ENCODE measurements at regions not wholly inside any gene's neighbourhood (a gene's known extent, or its start where the extent isn't known, plus 50 kb on each side); places are given as distances from the start of the nearest gene placed in this dataset.

DNA sequence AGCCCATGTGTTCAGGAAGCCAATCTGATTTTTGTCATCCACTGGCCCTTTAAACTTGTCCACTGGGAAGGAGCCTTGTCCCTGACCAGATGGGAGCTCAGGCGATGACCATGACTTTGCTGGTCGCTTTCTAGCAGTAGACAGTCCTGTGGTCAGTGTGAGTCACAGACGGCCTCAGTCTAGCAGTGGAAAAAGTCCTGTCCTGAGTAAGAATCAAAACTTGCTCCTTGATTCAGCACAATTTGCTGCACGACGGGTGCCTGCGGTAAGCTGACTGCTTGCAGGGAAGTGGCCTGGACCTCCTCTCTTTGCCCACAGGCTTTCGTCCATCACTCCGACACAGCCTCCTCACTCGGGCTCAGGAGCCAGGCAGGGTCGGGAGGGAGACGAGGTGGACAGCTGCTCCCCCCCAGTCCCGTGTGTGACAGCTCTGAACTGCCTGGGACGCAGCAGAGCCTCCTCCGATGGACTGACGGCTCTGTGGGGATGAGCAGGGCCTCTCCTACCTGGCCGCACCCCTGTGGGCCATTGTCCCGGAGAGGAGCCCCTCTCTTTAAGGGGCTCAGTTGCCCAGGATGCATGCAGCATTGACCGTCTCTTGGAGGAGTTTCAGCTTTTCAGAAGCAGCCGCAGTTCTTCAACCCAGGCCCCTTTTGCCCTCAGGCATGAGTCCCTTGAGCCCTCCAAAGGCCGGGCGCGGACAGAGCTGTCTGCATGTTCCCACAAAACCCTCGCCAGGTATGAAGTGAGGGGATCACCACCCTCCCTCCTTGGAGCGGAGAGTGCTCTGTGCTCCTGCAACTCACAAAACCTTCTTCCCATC is 209.2 kb downstream of the ANKRD60 start:
- peak; percentile 92 for DNase-seq (ENCODE audit: low read depth)

DNA sequence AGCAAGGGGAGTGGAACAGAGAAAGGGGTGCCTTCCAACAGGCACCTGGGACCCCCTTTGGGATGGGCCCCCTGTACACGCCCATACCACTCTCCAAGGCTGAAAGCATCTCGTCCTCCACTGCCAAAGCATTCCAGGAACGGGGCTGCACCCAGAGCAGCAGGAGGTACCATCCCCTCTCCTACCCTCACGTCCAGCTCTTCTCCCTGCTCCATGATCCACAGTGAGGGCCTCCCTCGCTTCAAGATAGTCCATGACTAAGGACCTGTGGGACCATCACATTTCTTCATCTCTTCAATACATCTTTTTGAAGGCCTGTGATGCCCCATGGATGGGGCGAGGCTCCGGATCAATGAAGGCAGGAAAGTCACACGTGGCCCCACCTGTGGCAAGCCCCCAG is 209.9 kb downstream of the ANKRD60 start:
- no peak for DNase-seq (ENCODE audit: low read depth)

DNA sequence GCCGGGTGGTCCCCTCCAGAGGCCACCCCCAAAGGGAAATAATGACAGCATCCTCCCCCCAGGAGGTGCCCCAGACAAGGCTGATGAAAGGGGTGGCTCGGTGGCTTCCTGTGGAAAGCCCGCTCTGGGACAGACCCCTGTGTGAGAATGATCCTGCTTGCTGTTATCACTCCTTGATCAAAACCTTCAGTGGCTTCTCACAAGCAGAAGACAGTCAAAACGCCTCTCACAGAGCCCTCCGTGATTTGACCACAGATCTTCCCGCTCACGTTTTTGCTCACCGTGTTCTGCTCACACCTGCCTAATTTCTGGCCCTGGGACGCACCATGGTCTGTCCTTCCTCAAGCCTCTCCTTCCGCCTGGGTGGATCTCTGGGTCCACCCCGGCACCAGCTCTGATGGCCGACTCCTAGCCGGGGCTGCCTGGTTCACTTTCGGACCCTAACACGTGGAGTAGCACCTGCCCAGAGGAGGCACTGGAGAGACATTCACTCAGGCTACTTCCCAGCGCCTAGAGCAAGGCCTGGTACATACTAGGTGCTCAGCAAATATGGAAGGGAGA is 210.4 kb downstream of the ANKRD60 start:
- no peak for DNase-seq (ENCODE audit: low read depth)

DNA sequence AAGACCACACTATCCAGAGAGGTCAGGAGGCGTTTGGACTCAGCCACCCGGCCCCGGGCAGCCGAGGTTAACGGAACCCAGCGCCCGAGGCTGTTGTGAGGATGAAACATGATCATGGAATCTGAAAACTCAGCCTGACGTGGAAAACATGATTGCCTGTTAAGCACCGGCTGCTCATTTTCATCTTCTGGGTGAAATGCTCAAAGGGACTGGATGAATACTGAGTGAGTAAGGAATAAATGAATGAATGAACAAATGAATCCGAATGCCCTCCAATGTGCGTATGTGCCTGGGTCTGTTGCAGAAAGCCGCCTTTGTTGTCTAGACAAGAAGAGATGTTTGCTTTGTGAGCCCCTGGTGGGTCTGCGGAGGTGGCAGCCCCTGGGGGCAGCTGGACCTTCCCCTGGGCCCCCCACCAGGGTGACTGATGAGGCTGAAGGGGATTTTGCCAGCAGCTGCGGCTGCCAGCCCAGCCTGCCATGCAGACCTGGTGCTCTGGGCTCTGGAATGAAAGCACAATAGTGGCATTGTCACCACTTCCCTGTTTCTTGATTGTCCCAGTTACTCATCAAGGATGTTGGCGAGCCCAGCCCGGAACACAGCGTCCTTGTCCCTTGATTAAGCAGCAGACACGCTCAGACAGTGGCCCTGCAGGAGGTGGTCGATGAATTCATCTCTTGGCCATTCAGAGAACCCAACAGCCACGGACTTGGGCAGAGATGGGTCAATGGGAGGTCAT is 211.1 kb downstream of the ANKRD60 start:
- peak; percentile 88 for DNase-seq (ENCODE audit: low read depth)

DNA sequence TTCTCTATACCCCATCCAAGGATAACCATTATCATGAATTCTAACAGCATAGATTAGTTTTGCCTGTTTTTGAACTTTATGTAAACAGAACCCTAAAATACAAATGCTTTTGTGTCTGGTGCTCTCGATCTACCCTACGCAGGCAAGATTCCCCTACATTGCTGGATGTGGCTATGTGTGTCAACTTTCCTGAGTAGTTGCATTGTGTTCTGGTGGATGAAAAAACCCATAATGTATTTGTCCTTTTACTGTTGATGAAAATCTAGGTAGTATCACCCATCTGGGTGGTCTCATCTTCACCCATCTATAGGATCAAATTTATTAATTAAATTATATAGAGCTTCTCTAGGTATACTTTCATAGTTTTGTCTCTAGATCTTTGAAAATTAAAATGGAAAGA is 211.7 kb downstream of the ANKRD60 start:
- no peak for DNase-seq (ENCODE audit: low read depth)

DNA sequence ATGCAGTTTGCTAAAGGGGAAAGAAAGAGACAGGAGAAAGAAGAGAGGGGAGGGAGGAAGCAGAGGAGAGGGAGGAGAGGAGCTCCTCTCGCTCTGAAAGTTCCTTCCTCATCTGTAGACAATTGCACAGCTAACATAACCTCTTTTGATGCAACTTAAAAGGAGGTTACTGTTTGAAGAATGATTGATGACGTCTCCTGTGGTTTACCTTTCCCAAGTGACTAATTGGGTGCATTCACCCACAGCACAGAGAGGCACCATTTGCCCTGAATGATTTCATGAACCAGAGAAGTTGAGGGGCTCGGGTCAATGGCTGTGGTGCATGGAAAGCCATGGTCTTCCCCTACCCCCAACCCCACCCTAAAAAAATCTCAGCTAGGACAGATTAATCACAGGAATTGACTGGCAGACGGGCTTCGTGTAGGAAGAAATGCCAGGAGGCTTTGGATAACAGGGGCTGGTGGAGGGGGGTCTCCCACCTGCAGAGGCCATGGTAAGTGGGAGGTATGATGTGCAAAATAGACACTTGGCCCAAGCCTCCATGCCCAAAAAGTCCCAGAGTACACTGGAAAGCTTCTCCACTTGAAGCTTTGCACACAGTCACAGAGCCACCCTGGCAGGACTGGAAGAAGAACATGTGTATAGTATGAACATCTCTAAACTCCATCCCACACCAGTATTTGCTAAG is 213.7 kb downstream of the ANKRD60 start:
- no peak for DNase-seq (ENCODE audit: low read depth)

DNA sequence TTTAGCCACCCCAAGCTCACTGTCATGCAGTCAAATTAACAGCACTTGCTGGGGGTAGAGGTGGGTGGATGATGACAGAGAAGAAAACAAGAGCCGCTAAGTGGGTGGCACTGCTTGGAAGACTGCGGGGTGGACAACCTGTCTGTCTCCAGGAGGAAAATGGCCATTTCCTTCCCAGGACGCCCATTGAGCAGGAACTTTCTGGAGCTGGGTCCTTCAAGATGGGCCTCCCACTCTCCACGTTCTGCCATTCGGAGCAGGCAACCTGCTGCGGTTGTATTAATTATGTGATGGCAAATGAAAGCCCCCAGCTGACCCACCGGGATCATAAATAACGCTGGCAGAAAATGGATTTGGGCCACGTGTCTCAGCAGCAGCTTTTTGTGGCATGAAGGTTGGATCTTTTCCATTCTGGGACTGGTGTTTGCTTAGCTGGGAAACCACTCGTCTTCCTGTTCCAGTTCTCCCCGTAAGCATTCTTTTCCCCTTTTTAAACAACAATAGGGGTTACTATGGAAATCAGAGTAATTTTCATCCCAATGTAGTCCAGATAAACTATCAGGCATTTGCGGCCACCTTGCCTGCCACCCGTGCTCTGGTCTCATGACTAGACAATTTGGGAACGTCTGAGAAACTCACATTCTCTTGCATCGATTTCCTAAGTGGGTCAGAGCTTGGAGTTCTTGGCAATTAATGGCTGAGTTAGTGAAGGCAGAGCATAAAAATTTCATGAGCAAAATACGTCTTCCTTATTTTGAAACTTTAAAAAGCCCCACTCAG is 215.5 kb downstream of the ANKRD60 start:
- DNase-seq (ENCODE audit: low read depth), result no peak

DNA sequence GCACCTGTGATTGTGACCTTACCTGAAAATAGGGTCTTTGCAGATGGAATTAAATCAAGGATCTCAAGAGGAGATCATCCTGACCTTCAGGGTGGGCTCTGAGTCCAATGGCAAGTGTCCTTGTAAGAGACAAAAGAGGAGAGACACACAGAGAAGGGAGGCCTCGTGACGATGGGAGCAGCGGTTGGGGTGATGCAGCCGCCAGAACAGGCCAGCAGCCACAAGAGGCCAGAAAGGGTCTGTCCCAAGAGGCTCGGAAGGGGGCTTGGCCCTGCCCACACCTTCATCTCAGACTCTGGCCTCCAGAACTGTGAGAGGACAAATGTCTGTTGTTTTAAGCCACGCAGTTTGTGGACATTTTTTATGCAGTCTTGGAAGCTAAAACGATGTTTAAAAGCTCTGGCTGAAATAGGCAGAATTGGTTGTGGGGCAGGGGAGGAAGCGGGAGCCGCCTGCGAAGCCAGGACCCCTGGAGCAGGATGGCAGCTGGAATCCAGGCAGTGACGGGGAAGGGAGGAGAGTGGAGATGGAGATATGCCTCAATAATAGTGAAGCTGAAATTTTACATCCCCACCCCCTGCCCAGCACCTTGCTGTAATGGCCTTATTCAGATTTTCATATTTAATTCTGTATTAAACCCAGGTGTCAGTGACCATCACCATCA is 216.4 kb downstream of the ANKRD60 start:
- no peak for DNase-seq (ENCODE audit: low read depth)

DNA sequence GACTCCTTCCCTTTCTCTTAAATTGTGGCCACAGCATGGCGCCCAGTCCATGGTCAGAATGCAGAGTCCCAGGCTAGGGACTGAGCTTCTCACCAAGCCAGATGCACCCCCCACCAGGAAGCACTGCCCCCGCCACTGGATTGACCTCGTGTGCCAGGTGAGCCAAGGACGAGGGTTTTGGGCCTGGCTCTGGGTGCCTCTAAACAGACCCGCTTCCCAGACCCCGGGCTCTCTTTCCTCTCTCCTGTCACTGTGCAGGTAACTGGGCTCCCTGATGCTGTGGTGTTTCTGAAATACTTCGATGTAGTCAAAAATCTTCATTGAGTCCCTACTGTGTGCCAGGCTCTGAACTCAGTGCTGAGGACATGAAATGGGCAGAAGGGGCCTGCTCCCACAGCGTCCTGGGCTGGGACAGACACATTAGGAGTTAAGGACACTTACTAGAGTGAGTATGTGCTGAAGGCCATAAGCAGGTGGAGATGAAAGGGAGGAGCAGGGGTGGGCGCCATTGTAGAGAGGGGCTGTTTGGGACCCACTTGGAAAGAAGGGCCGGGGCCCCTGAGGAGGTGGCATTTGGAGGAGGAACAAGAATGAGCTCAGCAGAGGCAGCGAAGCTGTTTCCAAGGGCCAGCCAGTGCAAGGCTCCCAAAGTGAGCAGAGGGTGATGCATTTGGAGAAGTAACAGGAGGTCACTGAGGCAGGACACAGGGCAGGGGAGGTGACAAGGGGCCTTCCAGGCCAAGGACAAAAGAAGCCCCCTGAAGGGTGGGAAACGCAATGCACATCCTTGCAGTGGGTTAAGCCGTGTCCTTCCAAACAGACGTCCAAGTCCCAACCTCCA is 217.1 kb downstream of the ANKRD60 start:
- no peak for DNase-seq (ENCODE audit: low read depth)

DNA sequence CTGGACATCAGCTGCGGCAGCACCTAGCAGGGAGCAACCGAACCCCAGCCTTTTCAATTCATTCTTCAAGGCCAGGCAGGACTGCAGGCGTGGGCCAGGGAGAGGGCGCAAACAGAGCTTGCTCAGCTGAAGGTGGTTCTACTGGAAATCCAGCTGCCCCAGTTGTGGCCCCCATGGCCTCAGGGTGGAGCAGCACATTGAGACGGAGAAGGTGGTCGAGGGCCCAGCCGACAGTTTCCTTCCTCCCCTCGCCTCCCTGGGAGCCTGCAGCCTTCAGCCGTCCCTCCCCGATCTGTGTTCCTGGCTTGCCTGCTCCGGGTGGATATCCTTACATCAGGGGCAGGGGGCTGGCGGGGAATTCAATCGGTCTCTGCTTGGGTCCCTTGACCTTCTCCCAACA is 217.8 kb downstream of the ANKRD60 start:
- no peak for DNase-seq (ENCODE audit: low read depth)

DNA sequence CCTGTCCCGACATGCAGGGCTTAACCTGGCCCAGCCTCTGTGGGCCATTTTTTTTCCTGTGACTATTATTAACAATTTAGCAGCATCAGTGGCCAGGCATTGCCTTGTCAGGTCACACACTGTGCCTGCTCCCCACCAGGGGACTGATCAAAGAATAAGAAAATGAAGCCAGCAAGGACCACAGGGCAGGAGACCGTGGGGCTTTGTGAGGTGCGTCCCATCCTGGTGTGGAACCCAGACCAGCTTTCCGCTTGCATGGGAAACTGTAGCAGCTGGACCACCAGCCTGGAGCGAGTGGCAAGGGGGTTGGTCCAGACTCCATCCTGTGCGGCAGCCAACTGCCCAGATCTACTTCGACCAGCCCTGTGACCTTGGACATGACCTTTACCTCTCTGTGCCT is 218.3 kb downstream of the ANKRD60 start:
- no peak for DNase-seq (ENCODE audit: low read depth)

DNA sequence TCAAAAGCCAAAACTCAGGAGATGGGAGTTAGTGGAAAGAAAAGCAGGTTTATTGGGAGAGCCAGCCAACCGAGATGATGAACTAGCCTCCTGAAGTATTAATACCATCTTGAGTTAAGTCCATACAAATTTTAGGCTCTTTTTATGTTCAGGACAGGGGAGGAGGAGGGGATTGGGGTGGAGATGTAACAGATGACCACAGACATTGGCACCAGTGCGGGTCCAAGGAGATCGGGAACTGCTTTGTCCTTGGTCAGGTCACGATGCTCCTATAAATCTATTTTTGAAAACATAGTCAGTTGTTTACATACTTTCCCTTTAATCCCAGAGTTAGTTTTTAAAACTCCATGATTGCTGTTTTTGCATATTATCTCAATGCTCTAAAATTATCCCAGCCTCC is 219.6 kb downstream of the ANKRD60 start:
- DNase-seq (ENCODE audit: low read depth), result no peak

DNA sequence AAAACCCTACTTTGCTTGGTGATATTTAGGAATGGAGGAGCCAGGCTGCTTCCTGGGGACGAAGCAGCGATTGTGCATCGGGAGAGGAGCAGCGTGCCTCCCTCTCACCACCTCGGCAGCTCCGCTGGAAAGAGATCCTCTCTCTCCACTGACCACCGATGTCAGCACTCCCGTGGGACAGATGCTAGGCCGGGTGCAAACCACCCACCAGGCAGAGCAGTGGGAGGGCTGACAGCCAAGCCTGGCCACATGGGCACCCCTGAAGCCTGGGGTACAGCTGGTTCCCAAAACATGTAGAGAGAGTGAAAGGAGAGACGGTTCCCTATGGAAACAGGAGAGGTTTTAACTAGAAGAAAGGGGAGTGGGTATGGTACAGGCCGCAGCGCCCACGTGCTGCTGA is 220.0 kb downstream of the ANKRD60 start:
- no peak for DNase-seq (ENCODE audit: low read depth)

DNA sequence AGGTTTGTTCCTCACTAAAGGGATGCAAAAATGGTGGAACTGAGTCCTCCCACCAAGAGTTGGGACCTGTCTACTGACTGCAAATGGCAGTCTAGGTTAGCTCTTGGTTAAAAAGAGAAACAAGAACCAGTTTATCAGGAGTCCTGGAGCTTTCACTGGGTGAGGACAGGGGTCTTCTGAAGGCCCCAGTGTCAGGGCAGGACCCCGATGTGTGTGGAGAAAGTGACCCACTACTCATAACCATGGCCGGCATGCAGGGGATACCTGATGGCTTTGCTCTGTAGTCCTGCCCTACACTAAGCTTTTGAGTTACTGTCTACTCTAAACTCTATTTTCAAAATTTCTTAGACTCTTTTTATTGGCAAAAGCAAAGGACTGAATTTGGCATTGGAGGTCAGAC is 220.5 kb downstream of the ANKRD60 start:
- DNase-seq (ENCODE audit: low read depth), result no peak

DNA sequence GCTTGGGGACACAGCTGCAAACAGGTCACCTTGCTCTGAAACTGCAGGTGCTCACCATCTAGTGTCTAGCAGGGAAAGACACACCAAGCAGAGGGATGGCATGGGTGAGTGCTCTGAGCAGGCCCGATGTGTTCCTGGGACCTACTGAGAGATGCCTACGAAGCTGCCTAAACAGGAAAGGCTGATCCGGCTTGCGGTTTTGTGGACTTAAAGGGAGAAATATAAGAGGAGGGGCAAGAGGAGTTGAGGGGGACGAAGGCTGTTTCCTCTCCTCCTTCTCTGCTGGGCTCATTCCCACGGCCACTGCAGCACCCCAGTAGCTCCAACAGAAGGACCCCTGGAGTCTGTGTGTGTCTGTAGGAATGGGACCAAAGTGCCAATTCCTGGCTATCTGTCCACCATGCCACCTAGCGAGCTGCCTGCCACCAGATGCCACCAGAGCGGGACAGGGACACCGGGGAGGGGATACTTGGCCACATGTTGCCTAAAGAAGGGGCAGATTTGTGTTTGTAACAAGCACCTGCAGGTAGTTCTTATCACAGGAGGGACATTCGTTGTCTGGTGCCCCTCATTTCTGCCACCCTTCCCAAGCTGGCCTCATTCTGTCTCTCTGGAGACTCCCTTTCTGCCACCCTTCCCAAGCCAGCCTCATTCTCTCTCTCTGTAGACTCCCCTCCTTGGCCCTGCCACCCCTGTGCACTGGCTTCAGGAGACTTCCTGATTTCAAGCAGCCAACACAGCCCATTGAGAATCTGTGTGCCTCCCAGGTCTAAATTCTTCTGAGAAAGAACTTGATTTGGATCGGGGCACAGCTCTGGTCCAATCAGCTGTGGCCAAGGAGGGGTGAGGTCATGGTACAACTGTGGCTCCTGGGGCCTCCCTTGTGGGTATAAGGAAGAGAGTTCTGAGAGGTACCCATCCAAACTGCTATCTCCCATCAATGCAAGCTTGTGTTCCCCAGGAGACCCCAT is 221.8 kb downstream of the ANKRD60 start:
- no peak for DNase-seq (ENCODE audit: low read depth)

DNA sequence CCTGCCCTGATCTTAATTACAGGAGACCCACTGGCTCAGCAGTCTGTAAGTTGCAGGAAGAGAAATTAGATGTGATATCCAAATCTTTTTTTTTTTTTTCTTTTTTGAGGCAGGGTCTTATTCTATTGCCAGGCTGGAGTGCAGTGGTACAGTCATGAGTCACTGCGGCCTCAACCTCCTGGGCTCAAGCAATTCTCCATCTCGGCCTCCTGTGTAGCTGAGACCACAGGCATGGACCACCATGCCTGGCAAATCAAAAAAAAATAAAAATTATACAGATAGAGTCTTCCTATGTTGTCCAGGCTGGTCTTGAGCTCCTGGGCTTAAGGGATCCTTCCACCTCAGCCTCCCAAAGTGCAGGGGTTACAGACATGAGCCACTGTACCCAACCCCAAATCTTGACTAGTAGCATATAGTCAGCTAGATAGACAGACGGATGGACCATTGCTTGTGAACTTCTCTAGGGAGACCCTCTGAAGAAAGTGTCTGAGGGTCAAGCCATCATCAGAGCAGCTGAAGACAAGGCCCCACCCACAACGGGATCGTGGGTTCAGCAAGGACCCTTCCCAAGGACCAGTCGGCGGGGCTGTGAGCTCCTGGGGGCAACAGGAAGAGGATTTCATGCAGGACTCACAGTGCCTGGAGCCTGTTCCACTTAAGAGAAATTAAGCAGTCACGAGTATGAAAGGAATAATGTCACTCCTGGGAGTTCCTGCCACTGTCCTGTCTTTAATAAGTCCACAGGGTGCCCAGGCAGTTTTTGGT is 222.7 kb downstream of the ANKRD60 start:
- DNase-seq (ENCODE audit: low read depth), result no peak

DNA sequence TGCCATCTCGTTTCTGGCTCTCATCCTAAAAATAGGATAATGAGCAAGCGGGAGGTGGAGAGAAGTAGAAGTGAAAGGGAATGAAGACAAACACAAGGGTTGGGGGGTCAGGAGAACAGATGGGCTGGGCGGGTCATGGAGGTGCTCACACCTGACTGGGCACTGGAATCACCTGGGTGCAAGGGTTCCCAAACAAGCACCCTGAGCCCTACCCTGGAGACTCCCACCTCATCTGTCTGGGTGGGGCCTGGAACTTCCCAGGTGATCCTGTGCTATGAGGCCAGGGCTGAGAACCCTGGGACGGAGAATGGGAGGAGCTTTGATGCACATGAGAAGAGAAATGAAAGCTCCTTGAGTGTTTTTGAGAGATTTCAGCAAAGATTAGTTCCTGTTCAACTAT is 223.6 kb downstream of the ANKRD60 start:
- no peak for DNase-seq (ENCODE audit: low read depth)

DNA sequence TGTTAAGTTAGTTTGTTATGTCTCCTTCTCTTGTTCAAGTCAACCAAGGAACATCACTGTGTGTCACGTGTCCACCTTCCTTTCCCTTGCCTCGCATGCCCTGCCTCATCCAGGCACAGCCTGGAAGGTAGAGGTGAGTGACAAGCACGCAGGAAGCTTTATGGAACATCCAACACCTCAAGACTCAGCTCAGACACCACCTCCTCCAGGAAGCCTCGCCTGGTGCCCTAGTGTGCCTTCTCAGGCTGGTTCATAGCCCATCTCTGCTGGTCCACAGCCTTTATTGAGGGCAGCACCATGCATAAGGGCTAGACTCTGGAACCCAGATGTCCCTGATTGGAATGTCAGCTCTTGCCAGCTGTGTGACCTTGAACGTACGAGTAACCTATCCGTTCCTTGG is 224.3 kb downstream of the ANKRD60 start:
- DNase-seq (ENCODE audit: low read depth), result no peak

All from myocyte (in vitro differentiated cells).